ENCODE measurements at regions not wholly inside any gene's neighbourhood (a gene's known extent, or its start where the extent isn't known, plus 50 kb on each side); places are given as distances from the start of the nearest gene placed in this dataset.
"Not testable (repeated sequence)": the region's sequence is repeated elsewhere in the genome, so short reads cannot be mapped to it uniquely, and the experiment has no call there.

DNA sequence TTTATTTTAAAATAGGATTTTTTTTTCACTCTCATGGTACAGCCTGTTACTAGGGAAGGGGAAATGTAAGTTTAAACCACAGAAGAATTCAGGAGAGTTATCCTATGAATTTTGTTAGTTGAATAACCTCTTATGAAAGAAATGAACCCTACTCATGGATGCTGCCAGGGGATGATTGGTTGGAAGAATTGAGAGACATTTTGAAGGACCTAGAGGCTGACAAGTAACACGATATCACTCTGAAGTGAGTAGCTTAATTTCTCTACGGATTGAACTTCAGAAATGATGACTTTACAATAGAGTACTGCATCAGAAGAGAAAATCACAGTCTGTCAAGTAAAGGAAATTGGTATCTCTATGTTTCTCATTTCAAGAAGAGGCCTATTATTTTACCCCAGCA, 1346.2 kb downstream of the SUCLG1 start:
- no peaks in the 10 kb centered on the region for H3K4me1 ChIP-seq (ENCODE audit: insufficient read depth, low read length)
- no peak overlapping the region for H3K9ac ChIP-seq (ENCODE audit: low read depth, low read length)
- H3K36me3 ChIP-seq (ENCODE audit: insufficient read depth, low read length) = no peaks in the 10 kb centered on the region
- H3K9me3 ChIP-seq (ENCODE audit: control insufficient read depth, insufficient read depth, low read length) = peaks cover 9% of the 10 kb centered on the region; the same call in 1 of the 2 replicates

GRCh38 chr2:83109284-83109683, 1349.8 kb downstream of the SUCLG1 start:
- peaks cover 9% of the 10 kb centered on the region; the same call in 1 of the 2 replicates for H3K9me3 ChIP-seq (ENCODE audit: control insufficient read depth, insufficient read depth, low read length)
- peaks cover 3% of the 10 kb centered on the region; the same call in 1 of the 2 replicates for H3K4me1 ChIP-seq (ENCODE audit: insufficient read depth, low read length)
- no peak overlapping the region for H3K9ac ChIP-seq (ENCODE audit: low read depth, low read length)
- H3K36me3 ChIP-seq (ENCODE audit: insufficient read depth, low read length) = no peaks in the 10 kb centered on the region

DNA sequence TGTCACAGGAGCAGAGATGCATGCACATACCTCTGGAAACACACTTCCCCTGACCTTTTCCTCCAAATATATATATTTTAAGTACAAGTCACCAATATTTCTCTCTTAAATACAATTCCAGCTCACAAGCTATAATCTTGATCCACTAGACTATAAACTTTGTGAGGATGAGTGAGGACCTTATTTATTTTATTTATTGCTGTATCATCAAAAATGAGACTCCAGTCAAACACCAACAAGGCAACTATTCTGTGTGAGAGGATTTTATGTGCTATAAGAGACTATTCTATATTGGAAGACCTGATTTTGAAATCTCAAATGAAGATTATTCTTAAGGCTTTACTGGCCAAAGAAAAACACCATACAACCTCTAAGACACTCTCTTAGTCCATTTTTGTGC, 1352.2 kb downstream of the SUCLG1 start:
- Histone ChIP-seq H3K36me3 (ENCODE audit: insufficient read depth, low read length) (no peaks in the 10 kb centered on the region), H3K4me1 (ENCODE audit: insufficient read depth, low read length) (peaks cover 11% of the 10 kb centered on the region; the same call in 1 of the 2 replicates), H3K9ac (ENCODE audit: low read depth, low read length) (no peak overlapping the region), H3K9me3 (ENCODE audit: control insufficient read depth, insufficient read depth, low read length) (peaks cover 9% of the 10 kb centered on the region; the same call in 1 of the 2 replicates)

- no peak overlapping the region for H3K9ac ChIP-seq (ENCODE audit: low read depth, low read length)
- no peaks in the 10 kb centered on the region for H3K36me3 ChIP-seq (ENCODE audit: insufficient read depth, low read length)
- H3K9me3 ChIP-seq (ENCODE audit: control insufficient read depth, insufficient read depth, low read length) = peaks cover under 1% of the 10 kb centered on the region; the same call in 1 of the 2 replicates
- H3K4me1 ChIP-seq (ENCODE audit: insufficient read depth, low read length) = peaks cover 11% of the 10 kb centered on the region; the same call in 1 of the 2 replicates
These were observed 1354.9 kb downstream of the SUCLG1 start for GRCh38 chr2:83104202-83104601.

- Histone ChIP-seq H3K9me3 (ENCODE audit: control insufficient read depth, insufficient read depth, low read length) (no peaks in the 10 kb centered on the region; the same call in 1 of the 2 replicates), H3K36me3 (ENCODE audit: insufficient read depth, low read length) (no peaks in the 10 kb centered on the region), H3K4me1 (ENCODE audit: insufficient read depth, low read length) (peaks cover 11% of the 10 kb centered on the region; the same call in 1 of the 2 replicates), H3K9ac (ENCODE audit: low read depth, low read length) (no peak overlapping the region)
These were observed 1355.5 kb downstream of the SUCLG1 start for GRCh38 chr2:83103613-83104012.

DNA sequence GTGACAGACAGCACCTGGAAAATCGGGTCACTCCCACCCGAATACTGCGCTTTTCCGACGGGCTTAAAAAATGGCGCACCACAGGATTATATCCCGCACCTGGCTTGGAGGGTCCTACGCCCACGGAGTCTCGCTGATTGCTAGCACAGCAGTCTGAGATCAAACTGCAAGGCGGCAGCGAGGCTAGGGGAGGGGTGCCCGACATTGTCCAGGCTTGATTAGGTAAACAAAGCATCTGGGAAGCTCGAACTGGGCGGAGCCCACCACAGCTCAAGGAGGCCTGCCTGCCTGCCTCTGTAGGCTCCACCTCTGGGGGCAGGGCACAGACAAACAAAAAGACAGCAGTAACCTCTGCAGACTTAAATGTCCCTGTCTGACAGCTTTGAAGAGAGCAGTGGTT, 1370.0 kb downstream of the SUCLG1 start:
- not testable (repeated sequence) for H3K9ac ChIP-seq (ENCODE audit: low read depth, low read length); H3K4me1 ChIP-seq (ENCODE audit: insufficient read depth, low read length); H3K9me3 ChIP-seq (ENCODE audit: control insufficient read depth, insufficient read depth, low read length); H3K36me3 ChIP-seq (ENCODE audit: insufficient read depth, low read length)

- Histone ChIP-seq H3K9ac (ENCODE audit: low read depth, low read length) (no peak overlapping the region), H3K9me3 (ENCODE audit: control insufficient read depth, insufficient read depth, low read length) (no peaks in the 10 kb centered on the region), H3K36me3 (ENCODE audit: insufficient read depth, low read length) (no peaks in the 10 kb centered on the region), H3K4me1 (ENCODE audit: insufficient read depth, low read length) (no peaks in the 10 kb centered on the region)
These were observed 1373.2 kb downstream of the SUCLG1 start for GRCh38 chr2:83085869-83086268.

- Histone ChIP-seq H3K9ac (ENCODE audit: low read depth, low read length) (no peak overlapping the region), H3K9me3 (ENCODE audit: control insufficient read depth, insufficient read depth, low read length) (no peaks in the 10 kb centered on the region), H3K36me3 (ENCODE audit: insufficient read depth, low read length) (no peaks in the 10 kb centered on the region), H3K4me1 (ENCODE audit: insufficient read depth, low read length) (no peaks in the 10 kb centered on the region)
These were observed 1377.0 kb downstream of the SUCLG1 start for GRCh38 chr2:83081826-83082690.

GRCh38 chr2:83079007-83079406, 1380.1 kb downstream of the SUCLG1 start:
- H3K36me3 ChIP-seq (ENCODE audit: insufficient read depth, low read length) = no peaks in the 10 kb centered on the region
- no peaks in the 10 kb centered on the region for H3K9me3 ChIP-seq (ENCODE audit: control insufficient read depth, insufficient read depth, low read length)
- no peak overlapping the region for H3K9ac ChIP-seq (ENCODE audit: low read depth, low read length)
- no peaks in the 10 kb centered on the region for H3K4me1 ChIP-seq (ENCODE audit: insufficient read depth, low read length)

GRCh38 chr2:83072767-83073166, 1386.3 kb downstream of the SUCLG1 start:
- H3K9me3 ChIP-seq (ENCODE audit: control insufficient read depth, insufficient read depth, low read length) = no peaks in the 10 kb centered on the region
- H3K36me3 ChIP-seq (ENCODE audit: insufficient read depth, low read length) = no peaks in the 10 kb centered on the region
- no peak overlapping the region for H3K9ac ChIP-seq (ENCODE audit: low read depth, low read length)
- H3K4me1 ChIP-seq (ENCODE audit: insufficient read depth, low read length) = no peaks in the 10 kb centered on the region

DNA sequence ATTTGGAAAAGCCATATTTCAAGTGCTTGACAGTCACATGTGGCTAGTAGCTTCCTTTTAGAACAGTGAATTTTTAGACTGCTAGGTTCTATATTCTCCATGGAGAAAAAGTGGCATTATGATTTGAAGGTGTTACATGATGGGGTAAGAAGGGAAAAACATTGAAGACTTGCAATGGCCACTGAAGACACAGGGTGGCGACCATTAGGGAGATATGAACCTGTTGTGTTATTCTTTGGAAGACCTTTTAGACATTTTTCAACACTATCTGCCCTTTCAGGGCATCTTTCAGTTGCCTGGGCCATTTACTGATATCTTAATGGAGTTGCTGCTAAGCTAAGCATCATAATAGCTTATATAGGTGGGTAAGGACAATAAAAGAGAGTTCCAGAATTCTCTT, 1387.2 kb downstream of the SUCLG1 start:
- Histone ChIP-seq H3K9me3 (ENCODE audit: control insufficient read depth, insufficient read depth, low read length) (no peaks in the 10 kb centered on the region), H3K9ac (ENCODE audit: low read depth, low read length) (no peak overlapping the region), H3K36me3 (ENCODE audit: insufficient read depth, low read length) (no peaks in the 10 kb centered on the region), H3K4me1 (ENCODE audit: insufficient read depth, low read length) (no peaks in the 10 kb centered on the region)

DNA sequence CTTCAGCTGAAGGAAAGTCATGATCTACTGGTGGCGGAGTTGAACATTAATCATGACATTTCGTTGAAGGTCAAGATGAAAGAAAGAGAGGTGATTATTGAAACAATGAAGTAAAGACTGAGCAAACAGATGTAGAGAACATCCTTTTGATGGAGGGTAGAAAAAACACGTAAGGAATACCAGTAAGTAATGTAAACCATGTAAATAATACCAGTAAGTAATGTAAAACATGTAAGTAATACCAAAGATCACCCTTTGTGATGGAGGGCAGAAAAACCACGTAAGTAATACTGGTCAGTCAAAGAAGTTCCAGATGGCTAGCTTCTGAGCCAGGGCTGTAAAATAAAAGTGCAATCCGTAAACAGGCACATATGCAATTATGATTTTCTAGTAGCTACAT, 1387.7 kb downstream of the SUCLG1 start:
- Histone ChIP-seq H3K4me1 (ENCODE audit: insufficient read depth, low read length) (no peaks in the 10 kb centered on the region), H3K9me3 (ENCODE audit: control insufficient read depth, insufficient read depth, low read length) (no peaks in the 10 kb centered on the region), H3K9ac (ENCODE audit: low read depth, low read length) (no peak overlapping the region), H3K36me3 (ENCODE audit: insufficient read depth, low read length) (no peaks in the 10 kb centered on the region)

- Histone ChIP-seq H3K9ac (ENCODE audit: low read depth, low read length) (no peak overlapping the region), H3K9me3 (ENCODE audit: control insufficient read depth, insufficient read depth, low read length) (no peaks in the 10 kb centered on the region), H3K4me1 (ENCODE audit: insufficient read depth, low read length) (no peaks in the 10 kb centered on the region), H3K36me3 (ENCODE audit: insufficient read depth, low read length) (no peaks in the 10 kb centered on the region)
These were observed 1389.4 kb downstream of the SUCLG1 start for GRCh38 chr2:83069724-83070123.

- H3K9me3 ChIP-seq (ENCODE audit: control insufficient read depth, insufficient read depth, low read length) = no peaks in the 10 kb centered on the region
These were observed 1390.4 kb downstream of the SUCLG1 start for GRCh38 chr2:83068714-83069113.

GRCh38 chr2:83067947-83068346, 1391.1 kb downstream of the SUCLG1 start:
- H3K4me1 ChIP-seq (ENCODE audit: insufficient read depth, low read length) = no peaks in the 10 kb centered on the region
- no peaks in the 10 kb centered on the region for H3K36me3 ChIP-seq (ENCODE audit: insufficient read depth, low read length)
- H3K9ac ChIP-seq (ENCODE audit: low read depth, low read length) = no peak overlapping the region
- H3K9me3 ChIP-seq (ENCODE audit: control insufficient read depth, insufficient read depth, low read length) = no peaks in the 10 kb centered on the region

More at GRCh38 chr2:83068714-83069113, 1390.4 kb downstream of the SUCLG1 start:
- no peak overlapping the region for H3K9ac ChIP-seq (ENCODE audit: low read depth, low read length)
- H3K4me1 ChIP-seq (ENCODE audit: insufficient read depth, low read length) = no peaks in the 10 kb centered on the region
- H3K36me3 ChIP-seq (ENCODE audit: insufficient read depth, low read length) = no peaks in the 10 kb centered on the region
